ENCODE measurements at regions not wholly inside any gene's neighbourhood (a gene's known extent, or its start where the extent isn't known, plus 50 kb on each side); places are given as distances from the start of the nearest gene placed in this dataset.

GRCh38 chr12:64951944-64952343 is 127.5 kb downstream of the TBC1D30 start:
- TF ChIP-seq CTCF (conservative IDR thresholded peaks at IDR 0.05; ENCODE audit: low read length), result no peak
- no peak for TF ChIP-seq EZH2phosphoT487 (IDR thresholded peaks at IDR 0.05; ENCODE audit: borderline replicate concordance)

Measured in Loucy (cell line).